SU-DHL-6 (cell line): ENCODE measurements at regions not wholly inside any gene's neighbourhood (a gene's known extent, or its start where the extent isn't known, plus 50 kb on each side); places are given as distances from the start of the nearest gene placed in this dataset.
"Not testable (repeated sequence)": the region's sequence is repeated elsewhere in the genome, so short reads cannot be mapped to it uniquely, and the experiment has no call there.

ENCODE experiments used
- H2AFZ ChIP-seq: fragments of 200-600 bp; sonication (generic); 2 replicates; pipeline ENCODE4 v1.6.1; 2014; ENCODE audit warnings: low read depth, mild to moderate bottlenecking, moderate library complexity, mixed read lengths, antibody characterized with exemption, low read length; ENCODE audit not compliant: severe bottlenecking
- H3F3A ChIP-seq: fragments of 200-600 bp; shearing (Covaris generic); 2 replicates; pipeline ENCODE4 v1.6.0; 2016; ENCODE audit warnings: antibody characterized with exemption, mild to moderate bottlenecking; ENCODE audit not compliant: insufficient read depth
- H3K27ac ChIP-seq: fragments of 200-600 bp; sonication (generic); 2 replicates; pipeline ENCODE4 v1.5.1; 2016; ENCODE audit warnings: low read depth, mild to moderate bottlenecking, low read length, moderate library complexity, mixed read lengths
- H3K27me3 ChIP-seq: fragments of 200-600 bp; sonication (generic), shearing (Covaris generic); 2 replicates; pipeline ENCODE4 v1.6.0; 2014; ENCODE audit warnings: mild to moderate bottlenecking, low read length
- H3K36me3 ChIP-seq: fragments of 200-600 bp; sonication (generic); 2 replicates; pipeline ENCODE4 v1.6.1; 2014; ENCODE audit warnings: mild to moderate bottlenecking, low read length, mixed read lengths
- H3K4me2 ChIP-seq: fragments of 300-600, 200-600 bp; shearing (Covaris generic), sonication (generic); 2 replicates; pipeline ENCODE4 v1.6.0; 2014; ENCODE audit warnings: low read length, low read depth, mild to moderate bottlenecking; ENCODE audit not compliant: poor library complexity, severe bottlenecking
- H3K4me3 ChIP-seq: fragments of 200-600 bp; sonication (generic); 2 replicates; pipeline ENCODE4 v1.5.1; 2014; ENCODE audit warnings: antibody characterized with exemption, low read length, mild to moderate bottlenecking, mixed read lengths; ENCODE audit not compliant: insufficient read depth, poor library complexity, severe bottlenecking
- H3K79me2 ChIP-seq: fragments of 200-600 bp; sonication (generic); 2 replicates; pipeline ENCODE4 v1.6.1; 2014; ENCODE audit warnings: mild to moderate bottlenecking, low read length, moderate library complexity; ENCODE audit not compliant: insufficient read depth
- H3K9ac ChIP-seq: fragments of 200-600 bp; sonication (generic); 2 replicates; pipeline ENCODE4 v1.7.0; 2014; ENCODE audit warnings: mild to moderate bottlenecking, low read length
- H3K9me2 ChIP-seq: fragments of 200-600 bp; sonication (generic); replicated peaks from 2 replicates; pipeline ENCODE4 v1.6.1; 2014; ENCODE audit warnings: low read length; ENCODE audit not compliant: insufficient read depth
- H3K9me3 ChIP-seq: fragments of 200-600 bp; sonication (generic); 2 replicates; pipeline ENCODE4 v1.6.1; 2014; ENCODE audit warnings: low read length, mixed read lengths; ENCODE audit not compliant: insufficient read depth
- H4K20me1 ChIP-seq: fragments of 200-600 bp; sonication (generic); 2 replicates; pipeline ENCODE4 v1.6.1; 2014; ENCODE audit warnings: low read depth, mild to moderate bottlenecking, antibody characterized with exemption, low read length, moderate library complexity, mixed read lengths
- EZH2phosphoT487 ChIP-seq: fragments of 200-600 bp; sonication (generic), shearing (Covaris generic); conservative IDR thresholded peaks from 2 replicates; pipeline ENCODE4 v1.6.1; 2018; ENCODE audit warnings: mild to moderate bottlenecking, antibody characterized with exemption, low read length, moderate library complexity, mixed read lengths
- TF ChIP-seq, protein P1 (sequence below): fragments of 200-600 bp; sonication (generic); IDR thresholded peaks from one replicate; pipeline ENCODE4 v1.5.1; 2017; ENCODE audit warnings: antibody characterized with exemption, mild to moderate bottlenecking, low read length, moderate library complexity; ENCODE audit not compliant: insufficient read depth, poor library complexity, severe bottlenecking

DNA sequence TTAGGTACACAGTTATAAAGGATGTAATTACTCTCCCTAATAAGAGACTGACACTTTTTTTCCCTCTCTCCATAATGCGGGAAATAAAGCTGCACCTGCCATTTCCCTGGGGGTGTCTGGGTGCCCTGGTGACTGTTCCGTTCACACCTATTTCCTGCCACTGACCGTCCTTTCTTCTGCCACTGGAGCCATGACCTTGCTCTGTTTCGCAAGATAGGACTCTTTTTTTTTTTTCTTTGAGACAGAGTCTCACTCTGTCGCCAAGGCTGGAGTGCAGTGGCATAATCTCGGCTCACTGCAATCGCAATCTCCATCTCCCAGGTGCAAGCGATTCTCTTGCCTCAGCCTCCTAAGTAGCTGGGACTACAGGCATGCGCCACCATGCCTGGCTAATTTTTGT, 66.1 kb upstream of the SERBP1 start:
- Histone ChIP-seq H3K27me3 (no peaks in the 10 kb centered on the region), H3F3A (no peaks in the 10 kb centered on the region), H3K4me2 (no peak overlapping the region), H3K9me3 (no peaks in the 10 kb centered on the region), H3K79me2 (no peaks in the 10 kb centered on the region), H2AFZ (no peak overlapping the region), H3K36me3 (no peaks in the 10 kb centered on the region), H3K27ac (no peak overlapping the region), H3K9ac (no peak overlapping the region), H3K9me2 (no peaks in the 10 kb centered on the region), H4K20me1 (no peaks in the 10 kb centered on the region), H3K4me3 (no peak overlapping the region)
- TF ChIP-seq, protein P1, sequence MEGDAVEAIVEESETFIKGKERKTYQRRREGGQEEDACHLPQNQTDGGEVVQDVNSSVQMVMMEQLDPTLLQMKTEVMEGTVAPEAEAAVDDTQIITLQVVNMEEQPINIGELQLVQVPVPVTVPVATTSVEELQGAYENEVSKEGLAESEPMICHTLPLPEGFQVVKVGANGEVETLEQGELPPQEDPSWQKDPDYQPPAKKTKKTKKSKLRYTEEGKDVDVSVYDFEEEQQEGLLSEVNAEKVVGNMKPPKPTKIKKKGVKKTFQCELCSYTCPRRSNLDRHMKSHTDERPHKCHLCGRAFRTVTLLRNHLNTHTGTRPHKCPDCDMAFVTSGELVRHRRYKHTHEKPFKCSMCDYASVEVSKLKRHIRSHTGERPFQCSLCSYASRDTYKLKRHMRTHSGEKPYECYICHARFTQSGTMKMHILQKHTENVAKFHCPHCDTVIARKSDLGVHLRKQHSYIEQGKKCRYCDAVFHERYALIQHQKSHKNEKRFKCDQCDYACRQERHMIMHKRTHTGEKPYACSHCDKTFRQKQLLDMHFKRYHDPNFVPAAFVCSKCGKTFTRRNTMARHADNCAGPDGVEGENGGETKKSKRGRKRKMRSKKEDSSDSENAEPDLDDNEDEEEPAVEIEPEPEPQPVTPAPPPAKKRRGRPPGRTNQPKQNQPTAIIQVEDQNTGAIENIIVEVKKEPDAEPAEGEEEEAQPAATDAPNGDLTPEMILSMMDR, result no peak
- no peak for TF ChIP-seq EZH2phosphoT487

GRCh38 chr1:67500413-67500959, 70.3 kb upstream of the SERBP1 start:
- Histone ChIP-seq H3K4me3 (no peak overlapping the region), H3K9ac (no peak overlapping the region), H4K20me1 (no peaks in the 10 kb centered on the region), H3K27ac (no peak overlapping the region), H3K9me3 (no peaks in the 10 kb centered on the region), H3K27me3 (no peaks in the 10 kb centered on the region), H3K9me2 (no peaks in the 10 kb centered on the region), H3F3A (no peaks in the 10 kb centered on the region), H3K79me2 (no peaks in the 10 kb centered on the region), H3K36me3 (no peaks in the 10 kb centered on the region), H3K4me2 (no peak overlapping the region), H2AFZ (no peak overlapping the region)
- TF ChIP-seq, protein P1, result peak; percentile 88
- TF ChIP-seq EZH2phosphoT487, result no peak

GRCh38 chr1:67503974-67504373, 73.8 kb upstream of the SERBP1 start:
- Histone ChIP-seq H2AFZ (no peak overlapping the region), H3K4me3 (no peak overlapping the region)

DNA sequence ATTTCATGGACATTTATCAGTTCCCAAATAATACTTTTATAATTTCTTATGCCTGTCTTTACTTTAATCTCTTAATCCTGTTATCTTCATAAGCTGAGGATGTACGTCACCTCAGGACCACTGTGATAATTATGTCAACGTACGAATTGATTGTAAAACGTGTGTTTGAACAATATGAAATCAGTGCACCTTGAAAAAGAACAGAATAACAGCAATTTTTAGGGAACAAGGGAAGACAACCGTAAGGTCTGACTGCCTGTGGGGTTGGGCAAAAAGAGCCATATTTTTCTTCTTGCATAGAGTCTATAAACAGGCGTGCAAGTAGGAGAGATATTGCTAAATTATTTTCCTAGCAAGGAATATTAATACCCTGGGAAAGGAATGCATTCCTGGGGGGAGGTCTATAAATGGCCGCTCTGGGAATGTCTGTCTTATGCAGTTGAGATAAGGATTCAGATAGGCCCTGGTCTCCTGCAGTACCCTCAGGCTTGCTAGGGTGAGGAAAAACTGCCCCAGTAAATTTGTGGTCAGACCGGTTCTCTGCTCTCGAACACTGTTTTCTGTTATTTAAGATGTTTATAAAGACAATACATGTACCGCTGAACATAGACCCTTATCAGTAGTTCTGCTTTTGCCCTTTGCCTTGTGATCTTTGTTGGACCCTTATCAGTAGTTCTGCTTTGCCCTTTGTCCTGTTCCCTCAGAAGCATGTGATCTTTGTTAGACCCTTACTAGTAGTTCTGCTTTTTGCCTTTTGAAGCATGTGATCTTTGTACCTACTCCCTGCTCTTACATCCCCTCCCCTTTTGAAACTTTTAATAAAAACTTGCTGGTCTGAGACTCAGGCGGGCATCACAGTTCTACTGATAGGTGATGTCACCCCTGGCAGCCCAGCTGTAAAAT, 83.4 kb upstream of the SERBP1 start:
- H4K20me1 ChIP-seq, H3K36me3 ChIP-seq, H3K9me2 ChIP-seq, H3K27me3 ChIP-seq, H3K79me2 ChIP-seq, H3K27ac ChIP-seq, H3K9me3 ChIP-seq, H3K4me3 ChIP-seq, H2AFZ ChIP-seq, H3K9ac ChIP-seq, H3F3A ChIP-seq, H3K4me2 ChIP-seq: not testable (repeated sequence)

More at GRCh38 chr1:67503974-67504373, 73.8 kb upstream of the SERBP1 start:
- H3K27me3 ChIP-seq, result no peaks in the 10 kb centered on the region
- H3K79me2 ChIP-seq, result no peaks in the 10 kb centered on the region
- H3F3A ChIP-seq, result no peaks in the 10 kb centered on the region
- H3K27ac ChIP-seq, result no peak overlapping the region
- TF ChIP-seq, protein P1, result no peak
- no peaks in the 10 kb centered on the region for H3K9me3 ChIP-seq
- H4K20me1 ChIP-seq, result no peaks in the 10 kb centered on the region
- H3K9me2 ChIP-seq, result no peaks in the 10 kb centered on the region
- no peak overlapping the region for H3K9ac ChIP-seq
- H3K36me3 ChIP-seq, result no peaks in the 10 kb centered on the region
- H3K4me2 ChIP-seq, result no peak overlapping the region
